NCI-H82 (cell line): ENCODE measurements at regions not wholly inside any gene's neighbourhood (a gene's known extent, or its start where the extent isn't known, plus 50 kb on each side); places are given as distances from the start of the nearest gene placed in this dataset.
"Not testable (repeated sequence)": the region's sequence is repeated elsewhere in the genome, so short reads cannot be mapped to it uniquely, and the experiment has no call there.

Experiments
- DNase-seq: peaks from one replicate; lab custom pipeline; 2025; lab: John Stamatoyannopoulos, UW

DNA sequence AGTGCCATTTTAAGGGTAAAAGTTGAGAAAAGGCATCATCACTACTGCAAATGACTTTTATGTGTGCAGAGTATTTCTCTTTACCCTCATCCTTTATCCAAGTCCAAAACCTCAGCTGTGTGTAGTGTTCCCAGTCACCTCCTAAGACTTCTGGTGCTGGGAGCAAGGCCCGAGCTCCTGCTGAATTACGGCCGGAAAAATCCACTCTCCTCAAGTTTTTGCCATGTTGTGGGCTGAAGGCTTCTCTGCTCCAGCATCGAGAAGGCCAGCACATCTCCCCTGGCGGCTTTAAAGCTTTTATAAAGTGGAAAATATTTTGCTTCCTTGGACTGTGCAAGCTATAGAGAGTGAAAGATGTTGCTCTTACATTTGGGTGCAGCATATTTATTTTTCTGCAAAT lies 153.2 kb upstream of the THBS2 start:
- DNase-seq = no peak

- no peak for DNase-seq
These were observed 152.4 kb upstream of the THBS2 start for GRCh38 chr6:169406034-169406433.

GRCh38 chr6:169404828-169405227 lies 151.2 kb upstream of the THBS2 start:
- DNase-seq = no peak

DNA sequence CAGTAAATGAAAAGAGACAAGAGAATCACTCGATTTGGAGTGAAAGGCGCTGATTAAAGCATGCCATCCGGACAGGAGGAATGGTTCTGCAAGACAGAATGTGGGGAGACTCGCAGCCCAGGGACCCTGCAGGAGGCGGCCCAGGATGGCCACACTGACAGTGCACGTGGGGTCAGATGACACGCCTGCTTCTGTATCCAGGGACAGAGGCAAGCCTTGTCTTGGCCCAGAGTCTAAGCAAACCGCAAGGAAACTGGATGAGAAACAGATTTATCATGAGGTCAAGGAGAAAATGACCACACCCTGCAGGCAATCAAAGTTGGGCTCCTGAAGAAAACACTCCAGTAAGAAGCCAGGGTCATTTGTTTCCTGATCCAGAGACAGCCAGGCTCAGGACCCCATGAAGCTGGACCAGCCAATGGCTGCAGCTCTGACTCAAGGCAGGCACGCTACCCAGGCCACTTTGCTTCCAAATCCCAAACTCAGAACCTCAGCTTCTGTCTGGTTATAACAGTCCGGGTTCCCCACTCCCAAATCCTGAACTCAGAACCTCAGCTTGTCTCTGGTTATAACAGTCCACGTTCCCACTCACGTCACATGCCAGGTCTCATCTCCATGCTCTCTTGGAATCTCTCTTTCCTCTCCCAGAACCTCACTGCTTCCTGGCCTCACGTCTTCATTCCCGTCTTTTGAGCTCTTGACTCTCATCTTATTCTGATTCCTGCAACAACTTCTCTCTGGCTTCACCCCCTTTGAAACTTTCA lies 144.9 kb upstream of the THBS2 start:
- no peak for DNase-seq

DNA sequence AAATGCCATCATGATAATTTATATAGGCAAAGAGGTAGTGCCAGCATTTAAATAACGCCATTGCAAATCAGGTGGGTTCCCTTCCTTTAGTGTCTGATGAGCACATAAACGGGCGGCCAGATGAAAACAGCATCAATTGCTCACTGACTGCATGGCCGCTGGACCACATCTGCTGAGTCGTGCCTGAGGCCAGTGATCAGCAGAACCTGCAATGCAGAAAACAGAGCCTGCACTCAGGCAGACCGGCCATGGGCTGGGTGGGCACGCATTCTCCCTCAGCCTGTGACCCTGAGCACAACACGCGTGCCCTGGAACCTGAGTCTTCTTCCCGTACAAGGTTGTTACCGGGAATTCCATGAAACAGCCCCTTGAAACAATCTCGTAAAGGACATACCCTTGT lies 144.0 kb upstream of the THBS2 start:
- DNase-seq = no peak

- DNase-seq = no peak
These were observed 143.0 kb upstream of the THBS2 start for GRCh38 chr6:169396554-169397163.

- not testable (repeated sequence) for DNase-seq
These were observed 142.4 kb upstream of the THBS2 start for GRCh38 chr6:169396009-169396539.

- DNase-seq = no peak
These were observed 141.6 kb upstream of the THBS2 start for GRCh38 chr6:169395080-169395805.

DNA sequence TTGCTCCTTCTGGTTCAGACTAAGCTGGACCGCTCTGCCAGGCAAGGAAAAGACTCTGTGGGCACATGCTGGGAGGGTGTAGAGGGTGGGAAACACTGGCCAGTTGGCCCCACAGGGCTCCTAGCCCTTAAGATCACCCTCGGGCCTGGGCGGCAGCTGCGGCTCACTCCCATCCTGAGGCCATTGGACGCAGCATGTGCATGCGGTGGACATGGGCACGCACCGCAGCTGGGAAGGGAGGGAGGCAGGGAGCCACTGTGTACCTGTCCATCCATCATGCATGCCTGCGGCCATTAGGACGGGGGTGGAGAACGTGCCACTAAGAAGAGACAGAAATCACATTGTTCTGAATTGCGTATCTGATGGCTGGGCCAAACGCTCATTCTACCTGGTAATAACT lies 140.1 kb upstream of the THBS2 start:
- DNase-seq = no peak

DNA sequence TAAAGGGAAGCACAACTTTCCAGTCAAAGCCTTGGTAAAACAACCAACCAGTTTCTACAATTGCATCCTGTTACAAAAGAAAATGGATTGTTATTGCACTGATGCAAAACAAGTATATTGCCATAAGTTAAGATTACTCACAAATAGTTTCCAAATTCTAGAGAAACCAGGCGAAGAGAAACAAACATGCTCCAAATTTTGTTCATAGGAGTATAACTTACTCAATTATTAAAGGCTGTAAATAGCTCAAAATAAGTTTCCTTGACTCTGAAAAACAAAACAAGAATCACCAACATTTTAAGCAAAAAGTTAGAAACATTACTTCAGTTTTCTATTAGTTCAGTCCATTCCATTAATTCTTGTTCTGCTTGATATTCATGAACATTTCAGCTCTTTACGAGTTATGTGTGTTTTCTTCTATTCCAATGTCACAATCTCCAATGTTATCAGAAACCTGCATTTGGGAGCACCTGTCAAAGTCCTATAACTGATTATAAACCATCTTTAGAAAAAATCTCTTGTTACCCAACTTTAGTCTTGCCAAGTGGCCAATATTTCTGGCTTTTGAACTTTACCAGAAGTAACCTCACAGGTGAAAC lies 137.9 kb upstream of the THBS2 start:
- DNase-seq = no peak

DNA sequence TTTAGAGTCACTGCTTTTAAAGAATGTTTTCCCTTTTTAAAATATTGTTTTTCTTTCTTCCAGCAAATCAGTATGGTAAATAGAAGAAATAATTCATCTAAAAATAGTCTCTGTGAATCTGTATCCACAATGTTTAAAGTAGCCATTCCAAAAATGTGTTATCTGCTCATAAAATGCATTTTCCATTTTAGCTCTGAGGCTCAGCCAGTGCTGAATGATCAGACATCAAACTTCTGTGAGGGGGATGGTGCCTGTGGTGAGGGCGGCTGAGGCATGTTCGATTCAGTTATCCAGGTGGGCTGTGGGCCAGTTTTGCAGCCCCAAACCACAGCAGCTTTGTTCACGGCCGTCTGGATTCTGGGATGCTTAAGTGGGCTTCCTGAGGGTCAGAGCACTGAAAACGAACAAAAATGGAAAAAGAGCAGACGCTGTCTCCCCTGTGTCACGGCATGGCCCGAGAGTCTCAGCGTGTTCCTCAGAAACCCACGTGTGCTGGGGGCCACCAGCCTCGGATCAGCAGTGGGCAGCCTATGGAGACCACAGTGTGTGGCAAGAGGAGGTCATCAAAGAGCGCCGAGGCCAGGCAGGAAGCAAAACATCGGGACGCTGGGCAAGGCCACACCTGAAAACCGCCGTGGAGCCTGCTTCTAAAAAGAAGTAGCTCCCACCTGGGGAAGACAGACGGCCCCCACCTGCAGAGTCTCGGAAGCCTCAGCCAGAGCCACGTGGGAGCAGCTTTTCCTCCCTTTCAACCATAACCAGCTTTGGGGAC lies 134.9 kb upstream of the THBS2 start:
- DNase-seq = no peak

DNA sequence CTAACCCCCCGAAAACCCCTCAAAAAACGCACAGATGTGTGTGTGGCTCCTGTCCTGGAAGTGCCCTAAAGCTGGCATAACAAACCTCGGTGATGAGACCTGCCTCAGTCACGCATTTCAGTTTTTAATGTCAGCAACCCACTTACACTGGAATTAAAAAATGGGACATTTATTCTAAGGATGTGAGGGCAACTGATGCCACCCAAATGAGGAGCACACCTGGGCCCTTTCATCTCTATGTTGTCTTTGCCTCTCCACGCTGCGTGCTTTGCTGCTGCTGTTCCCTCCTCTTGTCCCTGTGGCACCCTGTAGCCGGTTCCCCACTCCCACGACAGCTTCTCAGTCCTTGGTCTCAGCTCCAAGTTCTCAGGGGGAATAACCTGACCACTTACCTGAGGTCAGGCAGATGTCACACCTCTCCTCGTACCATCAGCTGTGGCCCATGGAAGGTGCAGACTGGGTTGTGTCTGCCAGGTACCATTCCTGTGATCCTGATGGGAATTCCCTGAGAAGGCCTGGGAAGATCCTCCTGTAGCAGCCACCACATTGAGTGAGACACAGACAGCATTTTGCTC lies 134.2 kb upstream of the THBS2 start:
- no peak for DNase-seq

- DNase-seq = no peak
These were observed 132.9 kb upstream of the THBS2 start for GRCh38 chr6:169386411-169387057.

DNA sequence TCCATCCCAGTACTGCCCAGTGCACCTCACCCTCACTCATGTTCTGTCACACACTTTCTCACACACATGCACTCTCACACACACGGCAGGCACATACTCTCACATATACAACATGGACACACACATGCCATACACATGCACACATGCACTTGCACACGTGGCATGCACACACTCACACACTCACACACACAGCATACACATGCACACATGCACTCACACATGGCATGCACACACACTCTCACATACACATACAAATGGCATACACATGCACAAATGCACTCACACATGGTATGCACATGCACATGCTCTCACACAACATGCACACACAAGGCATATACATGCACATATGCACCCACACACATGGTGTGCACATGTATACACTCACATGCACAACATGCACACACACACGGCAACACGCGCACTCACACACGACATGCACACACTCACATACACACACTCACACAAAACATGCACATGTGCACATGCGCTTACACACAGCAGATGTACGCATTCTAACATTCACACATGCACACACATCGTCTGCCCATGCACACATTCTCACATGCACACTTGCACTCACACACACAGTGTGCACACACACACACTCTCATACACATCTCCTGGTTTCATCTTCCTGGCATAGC lies 131.7 kb upstream of the THBS2 start:
- no peak for DNase-seq

DNA sequence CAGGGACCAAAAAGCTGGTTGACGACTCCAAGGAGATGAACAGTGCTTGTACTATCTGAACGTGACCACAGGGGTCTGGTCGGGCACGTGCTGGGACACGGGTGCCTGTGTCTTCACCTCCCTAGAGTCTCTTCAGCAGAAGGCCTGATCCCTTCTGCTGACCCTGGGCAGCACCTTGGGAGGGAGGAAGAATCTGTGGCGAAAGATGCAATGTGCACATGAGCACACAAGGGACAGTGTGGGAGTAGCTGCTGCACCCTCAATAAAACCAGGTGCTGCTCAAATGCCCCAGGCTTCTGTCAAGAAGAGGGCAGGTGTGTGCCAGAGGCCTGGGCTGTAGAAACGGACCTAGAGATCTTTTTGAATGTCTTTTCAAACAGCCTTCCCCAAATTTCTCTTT lies 130.6 kb upstream of the THBS2 start:
- no peak for DNase-seq

DNA sequence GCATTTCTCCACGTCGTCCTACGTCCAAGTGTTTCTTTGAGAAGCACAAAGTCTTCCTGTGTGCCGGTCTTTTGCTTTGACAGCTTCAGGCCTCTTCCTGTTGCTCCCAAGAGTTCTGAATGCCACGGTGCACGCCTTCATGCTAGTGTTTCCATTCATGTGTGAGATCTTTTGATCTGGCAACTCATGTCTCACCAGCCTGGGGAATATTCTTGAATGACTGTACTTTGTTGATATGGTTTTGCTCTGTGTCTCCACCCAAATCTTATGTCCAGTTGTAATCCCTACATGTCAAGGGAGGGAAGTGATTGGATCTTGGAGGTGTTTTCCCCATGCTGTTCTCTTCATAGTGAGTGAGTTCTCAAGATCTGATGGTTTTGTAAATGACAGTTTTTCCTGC lies 129.6 kb upstream of the THBS2 start:
- no peak for DNase-seq

GRCh38 chr6:169382735-169383134 lies 129.1 kb upstream of the THBS2 start:
- no peak for DNase-seq

- no peak for DNase-seq
These were observed 128.3 kb upstream of the THBS2 start for GRCh38 chr6:169381988-169382387.

GRCh38 chr6:169380493-169380892 lies 126.8 kb upstream of the THBS2 start:
- no peak for DNase-seq

DNA sequence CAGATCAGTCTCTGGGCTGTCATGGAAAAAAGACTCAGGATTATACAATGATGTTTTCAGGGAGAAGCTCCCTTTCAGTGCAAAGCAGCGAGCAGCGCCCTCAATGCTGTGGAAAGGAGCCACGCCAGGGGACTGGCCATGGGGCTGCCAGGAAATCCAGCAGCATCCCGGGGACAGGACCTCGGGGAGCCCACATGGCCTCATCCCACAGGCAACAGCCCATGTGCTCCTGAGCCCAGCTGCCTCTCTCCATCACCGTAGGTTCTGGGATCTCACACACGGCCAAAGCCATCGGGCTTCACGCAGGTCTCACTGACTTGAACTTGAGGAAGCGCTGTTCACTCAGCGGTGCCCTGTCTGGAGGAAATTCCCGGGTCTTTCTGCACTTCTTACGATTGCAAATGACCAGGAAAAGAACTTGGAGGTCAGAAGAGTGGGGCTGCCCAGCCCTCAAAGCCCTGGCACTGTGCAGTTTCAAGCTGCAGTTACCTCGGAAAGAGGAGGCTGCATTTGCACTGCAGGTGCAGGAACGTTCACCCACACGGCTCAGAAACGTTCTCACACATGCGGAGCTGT lies 125.9 kb upstream of the THBS2 start:
- no peak for DNase-seq
